T-helper 1 cell (primary cell): ENCODE measurements at regions not wholly inside any gene's neighbourhood (a gene's known extent, or its start where the extent isn't known, plus 50 kb on each side); places are given as distances from the start of the nearest gene placed in this dataset.
A peak's percentile ranks its signal among the peaks of the same experiment; 100 is the strongest.

Experiments
- DNase-seq, 5 donors: peaks; one replicate each; pipeline ENCODE4 v3.0.0-alpha.2; 2012 to 2020

- no peak for DNase-seq
Observed at GRCh38 chr10:1989090-1989489, 251.8 kb upstream of the ADARB2 start.

- DNase-seq: no peak
Observed at GRCh38 chr10:1981976-1982375, 244.7 kb upstream of the ADARB2 start.

GRCh38 chr10:1980459-1980858 is 243.1 kb upstream of the ADARB2 start:
- DNase-seq: no peak

- DNase-seq: no peak
Observed at GRCh38 chr10:1978584-1978983, 241.3 kb upstream of the ADARB2 start.

GRCh38 chr10:1977461-1977860 is 240.1 kb upstream of the ADARB2 start:
- DNase-seq: no peak

GRCh38 chr10:1972406-1972805 is 235.1 kb upstream of the ADARB2 start:
- no peak for DNase-seq

- DNase-seq: no peak
Observed at GRCh38 chr10:1968257-1969033, 231.1 kb upstream of the ADARB2 start.

- no peak for DNase-seq
Observed at GRCh38 chr10:1966712-1967376, 229.5 kb upstream of the ADARB2 start.

- no peak for DNase-seq
Observed at GRCh38 chr10:1964476-1964875, 227.2 kb upstream of the ADARB2 start.

- DNase-seq: no peak
Observed at GRCh38 chr10:1963341-1963740, 226.0 kb upstream of the ADARB2 start.

GRCh38 chr10:1961989-1962388 is 224.7 kb upstream of the ADARB2 start:
- DNase-seq: no peak

GRCh38 chr10:1960982-1961381 is 223.7 kb upstream of the ADARB2 start:
- no peak for DNase-seq

GRCh38 chr10:1957057-1957456 is 219.7 kb upstream of the ADARB2 start:
- peak in 1 of 5 donors; percentile 8 for DNase-seq

- no peak for DNase-seq
Observed at GRCh38 chr10:1954300-1954699, 217.0 kb upstream of the ADARB2 start.

- DNase-seq: no peak
Observed at GRCh38 chr10:1952126-1953095, 215.1 kb upstream of the ADARB2 start.

- no peak for DNase-seq
Observed at GRCh38 chr10:1950803-1951495, 213.6 kb upstream of the ADARB2 start.

GRCh38 chr10:1947464-1948003 is 210.2 kb upstream of the ADARB2 start:
- DNase-seq: no peak

GRCh38 chr10:1944487-1944886 is 207.2 kb upstream of the ADARB2 start:
- DNase-seq: no peak

- DNase-seq: no peak
Observed at GRCh38 chr10:1942478-1942877, 205.2 kb upstream of the ADARB2 start.

- peak in 3 of 5 donors; percentile 22 to 43 (median 35) for DNase-seq
Observed at GRCh38 chr10:1939016-1939415, 201.7 kb upstream of the ADARB2 start.

- peak in 3 of 5 donors; percentile 22 to 75 (median 44) for DNase-seq
Observed at GRCh38 chr10:1938317-1938716, 201.0 kb upstream of the ADARB2 start.

- DNase-seq: no peak
Observed at GRCh38 chr10:1935912-1936311, 198.6 kb upstream of the ADARB2 start.
